A549 (cell line): ENCODE measurements at regions not wholly inside any gene's neighbourhood (a gene's known extent, or its start where the extent isn't known, plus 50 kb on each side); places are given as distances from the start of the nearest gene placed in this dataset.

Source experiments
- CTCF ChIP-seq: fragments of >200 bp; sonication (Bioruptor Twin); formaldehyde crosslinking; IDR thresholded peaks from 3 replicates; pipeline ENCODE4 v1.5.1; 2016
- FOXS1 ChIP-seq: fragments of 250-450 bp; sonication (Bioruptor Pico); IDR thresholded peaks from 2 replicates; pipeline ENCODE4 v1.5.0; 2020; ENCODE audit warnings: mild to moderate bottlenecking, moderate library complexity
- ZNF302 ChIP-seq: fragments of 250-450 bp; sonication (Bioruptor Pico); IDR thresholded peaks from 2 replicates; pipeline ENCODE4 v1.9.0; 2021; ENCODE audit warnings: inconsistent platforms, mild to moderate bottlenecking, moderate library complexity

- TF ChIP-seq FOXS1, result no peak
- no peak for TF ChIP-seq ZNF302 (CRISPR knock-in tag)
- TF ChIP-seq CTCF, result no peak
These were observed 674.2 kb upstream of the NRP1 start for GRCh38 chr10:34008656-34009055.
